Activated CD4-positive, CD25-positive, alpha-beta regulatory T cell treated with anti-CD3 and anti-CD28 coated beads, Interleukin-2, amount 50 U/mL, for 16 hours (primary cell): ENCODE measurements at regions not wholly inside any gene's neighbourhood (a gene's known extent, or its start where the extent isn't known, plus 50 kb on each side); places are given as distances from the start of the nearest gene placed in this dataset.

Experiments
- DNase-seq: peaks from one replicate; pipeline ENCODE4 v3.0.0-alpha.2; 2020; ENCODE audit warnings: low read depth, low spot score

DNA sequence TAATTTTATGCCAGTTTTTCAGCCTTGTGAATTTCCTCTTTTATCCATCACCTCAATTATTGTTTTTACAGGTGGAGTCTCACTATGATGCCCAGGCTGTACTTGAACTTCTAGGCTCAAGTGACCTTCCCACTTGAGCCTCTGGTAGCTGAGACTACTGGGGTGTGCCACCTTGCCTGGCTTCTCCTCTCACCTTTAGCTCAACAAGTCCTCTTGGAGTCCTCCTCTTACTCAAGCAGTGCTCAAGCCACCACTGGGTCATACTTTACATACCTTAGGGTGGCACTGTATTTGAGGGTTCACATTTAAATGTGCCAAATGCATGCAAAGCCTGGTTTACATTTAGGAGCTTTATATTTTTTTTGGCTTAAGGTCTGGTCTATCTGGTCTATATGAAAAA, 350.1 kb upstream of the MCTP2 start:
- DNase-seq, result no peak

DNA sequence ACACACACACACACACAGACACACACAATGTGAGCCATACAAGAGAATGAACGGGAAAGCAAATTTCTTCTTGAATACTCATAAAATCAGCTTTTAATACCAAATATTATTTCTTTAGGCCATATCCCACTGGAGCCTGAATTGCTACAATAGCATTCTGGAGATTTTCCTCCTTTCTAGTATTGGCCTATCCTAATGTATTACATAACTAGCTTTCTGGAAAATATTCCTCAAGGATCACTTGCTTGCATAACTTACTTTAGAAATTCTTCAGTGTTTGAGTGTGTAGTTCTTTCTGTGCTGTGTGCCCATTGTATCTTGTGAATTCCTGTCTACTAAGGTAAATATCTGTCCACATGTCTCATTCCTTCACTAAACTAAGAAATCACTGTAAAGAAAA, 351.0 kb upstream of the MCTP2 start:
- no peak for DNase-seq

DNA sequence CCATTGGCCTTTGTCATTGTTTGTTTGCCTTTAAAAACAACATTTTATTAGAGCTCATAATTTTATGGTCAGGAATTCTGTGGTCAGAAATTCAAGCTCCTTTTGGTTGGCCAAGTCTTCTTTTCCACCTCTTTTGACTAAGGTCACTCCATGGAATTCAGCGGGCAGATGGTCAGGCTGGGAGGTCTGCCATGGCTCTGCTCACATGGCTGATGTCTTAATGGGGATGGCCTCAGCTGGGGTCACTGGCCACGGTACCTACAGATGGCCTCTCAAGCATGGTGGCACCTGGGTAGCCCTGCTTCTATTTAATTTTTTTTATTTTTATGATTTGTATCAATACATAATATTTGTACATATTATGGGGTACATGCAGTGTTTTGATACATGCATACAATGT, 360.8 kb upstream of the MCTP2 start:
- DNase-seq, result no peak

DNA sequence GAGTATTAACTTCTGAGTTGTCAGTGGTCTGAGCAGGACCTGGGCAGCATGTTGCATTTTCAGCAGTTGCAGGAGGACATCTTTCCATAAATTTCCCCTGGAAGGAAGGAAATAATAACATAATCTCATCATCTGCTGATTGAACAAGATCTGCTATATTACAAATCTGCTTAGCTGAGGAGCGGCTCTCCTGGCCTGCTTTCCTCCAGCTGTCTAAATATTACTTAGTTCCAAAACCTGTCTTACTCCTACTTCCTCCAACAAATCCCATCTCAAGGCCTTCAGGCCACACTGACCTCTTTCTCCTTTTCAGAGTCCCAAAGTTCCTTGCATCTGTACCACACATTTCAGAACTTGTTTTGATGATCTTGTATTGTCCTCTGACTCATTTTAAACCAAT, 364.4 kb upstream of the MCTP2 start:
- DNase-seq, result no peak

DNA sequence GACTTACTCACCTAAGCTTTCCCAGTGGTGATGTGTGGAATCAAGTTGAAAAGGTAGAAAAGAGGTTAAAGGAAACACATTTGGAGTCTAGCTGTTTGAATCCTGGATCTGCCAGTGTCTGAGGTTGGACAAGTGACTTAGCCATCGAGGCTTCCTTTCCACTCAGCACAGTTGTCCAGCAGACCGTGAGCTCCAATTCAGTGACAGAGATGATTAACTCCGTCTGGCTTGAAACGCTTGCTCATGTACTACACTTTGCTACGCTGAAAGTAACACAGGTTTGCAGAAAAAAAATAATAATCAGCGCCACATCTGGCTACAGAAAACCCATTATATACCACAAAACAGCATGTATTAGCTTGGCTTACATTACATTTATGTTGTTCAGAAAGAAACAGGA, 364.9 kb upstream of the MCTP2 start:
- no peak for DNase-seq

DNA sequence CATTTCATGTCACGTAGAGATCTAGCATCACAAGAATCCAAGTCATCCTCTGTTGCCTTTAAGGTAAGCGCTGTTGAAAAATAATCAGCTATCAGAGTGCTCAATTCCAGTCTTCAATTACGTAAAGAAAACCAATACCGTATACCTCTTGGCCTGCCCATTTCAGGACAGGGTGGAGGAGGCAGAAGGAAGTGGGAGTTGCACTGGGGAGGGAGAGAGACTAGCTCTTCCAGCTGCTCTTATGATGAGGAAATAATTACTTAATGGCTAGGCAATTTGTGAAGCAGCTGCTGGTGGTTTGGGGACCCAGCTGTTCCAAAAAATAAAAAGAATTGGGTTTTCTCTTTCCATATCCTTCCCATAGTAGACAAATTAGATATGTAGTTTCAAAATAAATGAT, 365.8 kb upstream of the MCTP2 start:
- no peak for DNase-seq

DNA sequence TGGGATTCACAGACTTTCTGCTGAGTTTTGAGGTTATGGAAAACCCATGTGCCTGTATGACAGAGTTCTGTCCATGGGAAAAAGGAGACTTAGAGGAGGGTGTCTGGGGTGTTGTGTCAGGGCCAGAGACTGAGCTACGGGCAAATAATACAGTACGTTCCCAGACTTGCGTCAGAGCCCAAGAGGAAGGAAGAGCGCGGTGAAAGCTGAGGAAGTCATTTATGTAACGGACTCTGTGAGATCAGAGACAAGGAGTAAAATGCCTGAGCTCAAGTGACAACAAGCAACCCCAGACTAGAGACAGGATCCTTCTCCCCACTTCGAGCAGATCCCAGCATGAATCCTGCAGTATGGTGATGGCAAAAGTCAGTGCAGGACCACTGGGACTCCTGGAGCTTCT, 368.6 kb upstream of the MCTP2 start:
- no peak for DNase-seq

DNA sequence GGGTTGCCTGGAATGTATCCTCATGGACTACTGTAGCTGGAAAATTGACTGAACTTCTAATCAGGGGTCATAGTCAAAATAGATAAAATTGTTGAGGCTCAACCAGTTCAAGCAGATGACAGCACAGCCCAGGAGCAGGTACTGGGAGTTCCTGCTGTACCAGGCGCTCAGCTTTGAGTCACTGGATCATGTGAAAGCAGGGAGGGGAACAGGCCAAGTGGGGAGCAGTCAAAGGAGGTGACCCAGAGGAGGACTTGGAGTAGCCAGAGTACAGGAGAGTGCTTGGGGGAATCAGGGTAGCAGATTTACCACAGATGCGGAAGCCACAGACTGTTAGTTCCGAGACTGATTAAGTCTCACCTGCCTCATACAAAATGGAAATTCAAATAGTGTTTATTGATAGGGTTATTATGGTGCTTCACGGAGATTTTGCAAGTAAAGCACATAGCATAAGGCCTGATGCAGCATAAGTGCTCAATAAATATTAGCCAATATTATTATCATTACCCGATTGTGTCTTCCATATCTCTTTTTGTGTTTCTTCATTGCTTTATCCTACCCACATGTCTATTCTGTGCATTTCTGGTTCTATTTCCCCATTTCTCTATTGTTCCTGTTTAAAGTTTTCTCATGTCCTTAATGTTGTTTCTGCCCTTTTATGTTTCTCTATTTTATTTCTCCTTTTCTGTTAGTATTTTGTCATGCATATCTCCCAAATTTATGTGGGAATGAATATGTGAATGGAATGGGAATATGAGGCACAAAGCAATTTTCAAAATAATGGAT, 369.2 kb upstream of the MCTP2 start:
- no peak for DNase-seq

DNA sequence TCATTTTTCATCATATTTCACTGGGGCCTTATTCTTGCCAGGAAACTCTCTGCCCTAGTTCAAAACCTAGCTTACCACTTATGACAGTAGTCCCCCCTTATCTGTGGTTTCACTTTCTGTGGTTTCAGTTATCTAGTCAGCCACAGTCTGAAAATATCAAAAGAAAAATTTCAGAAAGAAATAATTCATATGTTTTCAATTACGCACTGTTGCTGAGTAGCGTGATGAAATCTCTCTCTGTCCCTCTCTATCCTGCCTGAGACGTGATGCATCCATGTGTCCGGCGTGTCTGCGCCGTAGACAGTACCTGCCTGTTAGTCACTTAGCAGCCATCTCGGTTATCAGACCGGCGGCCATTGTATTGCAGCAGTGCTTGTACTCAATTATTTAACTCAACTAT, 369.9 kb upstream of the MCTP2 start:
- no peak for DNase-seq

DNA sequence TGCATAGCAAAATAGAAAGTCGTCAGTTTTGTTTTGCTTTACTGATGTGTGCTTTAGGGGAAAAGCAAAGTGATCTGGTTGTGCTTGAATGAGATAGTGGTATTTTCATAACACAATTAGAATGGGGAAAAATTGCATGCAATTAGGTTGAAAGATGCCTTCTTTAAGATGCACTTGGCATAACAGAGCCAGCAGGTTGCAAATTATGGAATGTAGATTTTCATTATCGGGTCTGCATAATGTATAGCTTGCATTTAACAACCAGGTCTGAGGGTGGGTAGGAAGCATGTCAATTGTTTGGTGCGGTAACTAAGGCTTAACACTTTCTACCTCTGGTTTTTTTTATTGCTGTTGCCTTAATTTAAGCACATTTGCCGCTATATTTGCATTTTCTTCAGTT, 370.7 kb upstream of the MCTP2 start:
- DNase-seq, result no peak

DNA sequence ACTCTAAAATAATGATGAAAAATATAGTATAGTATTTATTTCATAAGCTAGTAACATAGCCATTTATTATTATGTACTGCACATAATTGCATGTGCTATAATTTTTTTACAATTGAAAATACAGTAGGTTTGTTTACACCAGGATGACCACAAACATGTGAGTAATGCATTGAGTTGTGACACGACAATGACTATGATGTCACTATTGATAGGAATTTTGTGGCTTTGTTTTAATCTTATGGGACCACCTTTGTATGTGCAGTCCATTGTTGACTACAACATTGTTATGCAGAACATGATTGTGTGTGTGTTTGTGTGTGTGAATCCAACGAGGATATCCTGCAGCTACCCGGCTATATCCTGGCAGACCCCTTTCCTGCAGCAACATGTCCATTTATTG, 372.2 kb upstream of the MCTP2 start:
- DNase-seq, result no peak

DNA sequence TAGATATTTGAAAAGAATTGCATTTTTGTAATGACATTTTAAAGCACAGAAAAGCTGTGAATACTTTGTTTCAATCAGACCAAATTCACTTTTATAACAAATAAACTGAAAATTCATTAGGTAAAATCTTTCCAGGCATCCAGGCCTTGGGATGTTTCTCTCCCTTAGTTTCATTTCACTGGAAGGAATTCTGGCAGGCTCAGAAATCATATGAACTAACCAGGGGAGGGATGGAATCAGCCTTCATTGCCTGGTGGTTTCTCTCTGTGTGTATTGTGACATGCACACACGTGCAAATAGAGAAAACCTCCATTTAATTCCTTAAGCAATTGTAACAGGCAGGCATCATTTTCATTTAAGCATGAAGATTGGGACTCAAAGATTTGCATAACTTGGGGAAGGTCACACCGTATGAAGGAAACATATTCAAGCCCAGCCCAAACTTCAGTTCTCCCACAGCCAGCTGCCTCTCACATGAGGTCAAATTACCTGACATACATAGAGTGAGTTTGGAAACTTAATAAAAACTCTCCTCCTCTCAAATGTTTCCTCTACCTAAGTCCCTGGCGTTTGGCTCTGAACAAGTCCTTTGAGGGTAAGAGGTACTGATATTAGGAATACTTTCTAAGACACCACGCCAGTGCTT, 376.1 kb upstream of the MCTP2 start:
- DNase-seq, result no peak

DNA sequence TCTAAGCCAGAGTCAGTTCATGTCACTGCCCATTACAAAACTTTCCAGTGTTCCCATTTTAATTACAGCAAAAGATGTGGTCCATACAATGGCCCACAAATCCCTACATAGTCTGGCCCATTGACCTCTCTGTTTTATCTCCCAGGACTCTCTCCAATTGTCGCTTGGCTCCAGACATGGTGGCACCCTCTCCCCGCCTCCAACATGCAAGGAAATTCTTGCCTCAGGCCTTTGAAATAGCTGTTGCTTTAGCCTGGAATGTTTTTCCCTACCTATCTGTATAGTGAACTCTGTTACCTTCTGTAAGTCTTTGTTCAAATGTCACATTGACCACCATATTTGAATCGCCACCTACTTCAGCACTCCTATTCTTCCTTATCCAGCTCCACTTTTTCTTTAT, 377.3 kb upstream of the MCTP2 start:
- DNase-seq, result no peak

DNA sequence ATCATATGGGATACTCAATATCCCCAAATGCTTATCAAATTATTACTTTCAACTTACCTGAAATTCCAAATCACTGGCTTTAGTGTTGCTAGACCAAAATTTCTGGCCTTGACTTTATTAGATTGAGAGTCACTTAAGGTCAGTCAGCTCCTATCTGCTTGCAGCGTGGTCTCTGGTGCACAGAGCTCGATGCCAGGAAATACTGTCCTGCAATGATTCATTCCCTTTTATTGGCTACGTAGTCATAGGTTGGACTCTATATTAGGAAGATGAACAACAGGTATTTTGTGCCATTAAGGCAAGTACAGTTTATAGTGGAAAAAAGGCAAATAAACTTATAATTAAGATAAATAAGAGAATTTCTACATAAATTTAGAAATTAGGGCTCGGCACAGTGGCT, 378.6 kb upstream of the MCTP2 start:
- DNase-seq, result no peak

DNA sequence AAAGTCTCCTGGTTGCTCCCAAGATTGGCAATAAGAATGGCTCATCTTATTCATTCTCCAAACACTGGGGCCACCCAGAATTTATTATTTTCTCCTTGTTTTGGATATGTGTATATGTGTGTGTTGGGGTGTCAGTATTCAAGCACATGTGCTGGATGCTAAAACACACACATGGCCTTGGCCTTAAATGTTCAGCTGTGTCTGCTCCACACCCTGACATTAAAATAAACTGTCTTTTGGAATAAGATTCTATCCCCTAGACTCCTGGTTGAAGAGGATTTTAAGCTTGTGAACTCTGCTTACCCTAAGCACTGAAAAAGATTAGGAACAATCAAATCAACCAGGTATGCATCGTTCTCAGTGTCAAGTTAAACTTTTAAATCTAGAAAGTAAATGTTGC, 382.9 kb upstream of the MCTP2 start:
- no peak for DNase-seq

DNA sequence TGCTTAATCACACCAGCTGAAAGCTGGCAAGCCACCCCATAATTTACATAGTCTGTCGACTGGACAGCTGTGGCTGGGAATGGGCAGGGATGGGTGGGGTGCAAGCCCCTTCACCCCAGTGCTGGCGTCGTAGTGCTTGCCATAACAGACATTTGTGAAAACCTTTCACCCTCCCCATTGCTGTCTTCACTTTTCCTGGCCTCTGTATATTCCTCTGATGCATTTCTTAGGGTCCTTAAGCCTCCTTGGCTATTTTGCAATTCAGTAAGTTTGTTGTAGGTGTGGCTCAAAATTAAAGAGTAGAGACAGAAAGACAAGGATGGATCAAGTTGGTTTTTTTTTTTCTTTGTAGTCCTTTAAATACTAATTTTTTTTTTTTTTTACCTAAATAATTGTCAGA, 383.3 kb upstream of the MCTP2 start:
- DNase-seq, result no peak

DNA sequence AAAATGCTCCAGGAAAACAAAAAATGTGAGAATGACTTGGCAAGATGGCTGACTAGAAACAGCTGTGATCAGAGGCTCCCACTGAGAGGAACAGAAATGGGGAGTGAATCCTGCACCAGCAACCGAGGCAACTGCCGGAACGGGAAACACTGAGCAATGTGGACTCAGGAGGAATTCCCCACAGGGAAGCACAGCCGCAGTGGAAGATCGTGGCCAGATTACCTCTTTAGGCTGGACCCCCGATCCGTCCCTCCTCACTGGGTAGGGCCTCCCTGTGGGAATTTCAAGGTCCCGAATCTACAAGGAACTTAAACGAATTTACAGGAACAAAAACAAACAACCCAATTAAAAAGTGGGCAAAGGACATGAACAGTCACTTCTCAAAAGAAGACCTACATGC, 385.2 kb upstream of the MCTP2 start:
- no peak for DNase-seq

DNA sequence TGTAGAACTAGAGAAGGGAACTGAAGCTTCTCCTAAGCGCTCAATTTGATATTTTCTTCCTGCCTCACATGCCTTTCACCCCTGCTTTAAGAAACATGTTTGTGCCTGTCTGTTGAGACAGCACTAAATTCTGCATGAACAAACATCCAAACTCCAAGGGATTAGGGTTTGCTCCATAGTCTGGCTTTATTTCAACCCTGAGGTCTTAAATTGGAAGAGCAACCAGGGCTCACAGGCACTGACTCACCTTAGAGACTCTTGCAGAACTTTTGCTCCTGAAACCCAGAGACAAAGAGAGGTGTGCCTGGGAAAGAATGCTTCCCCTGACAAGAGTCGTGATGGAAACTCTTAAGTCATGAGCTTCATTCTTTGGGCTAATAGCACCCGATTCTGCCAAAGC, 393.9 kb upstream of the MCTP2 start:
- no peak for DNase-seq

DNA sequence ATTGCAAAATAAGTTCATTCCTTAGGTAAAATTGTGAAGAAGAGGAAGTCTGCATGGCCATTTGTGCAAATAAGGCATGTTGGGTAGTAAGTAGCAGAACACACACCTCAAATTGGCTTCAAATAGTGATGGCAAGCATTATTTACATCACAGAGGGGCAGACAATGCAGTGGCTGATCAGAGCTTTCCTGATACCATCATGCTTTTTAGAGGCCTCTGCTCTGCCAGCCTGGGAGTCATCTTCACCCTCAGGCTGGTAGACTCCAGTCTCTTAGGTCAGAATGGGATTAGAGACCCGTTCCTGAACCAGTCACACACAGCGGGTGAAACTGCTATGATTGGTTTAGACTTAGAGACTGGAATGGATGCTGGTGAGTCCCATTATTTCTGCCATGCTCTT, 396.0 kb upstream of the MCTP2 start:
- DNase-seq, result no peak

DNA sequence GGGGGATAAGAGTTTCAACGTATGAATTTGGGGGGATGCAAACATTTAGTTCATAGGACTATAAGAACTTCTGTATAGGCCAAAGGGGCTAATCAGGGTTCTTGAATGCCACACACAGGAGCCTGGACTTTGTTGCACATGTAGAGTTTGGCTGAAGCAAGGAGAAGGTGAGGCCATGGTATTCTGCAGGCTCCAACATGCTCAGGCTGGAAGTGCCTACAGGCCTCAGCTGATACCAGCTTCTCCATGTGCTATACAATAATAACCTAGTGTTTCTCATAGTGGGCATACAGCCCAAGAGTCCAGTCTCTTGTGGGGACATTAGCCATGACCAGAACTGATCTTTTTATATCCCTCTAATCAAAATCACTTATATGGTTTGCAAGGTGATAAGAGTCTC, 399.7 kb upstream of the MCTP2 start:
- DNase-seq, result no peak

DNA sequence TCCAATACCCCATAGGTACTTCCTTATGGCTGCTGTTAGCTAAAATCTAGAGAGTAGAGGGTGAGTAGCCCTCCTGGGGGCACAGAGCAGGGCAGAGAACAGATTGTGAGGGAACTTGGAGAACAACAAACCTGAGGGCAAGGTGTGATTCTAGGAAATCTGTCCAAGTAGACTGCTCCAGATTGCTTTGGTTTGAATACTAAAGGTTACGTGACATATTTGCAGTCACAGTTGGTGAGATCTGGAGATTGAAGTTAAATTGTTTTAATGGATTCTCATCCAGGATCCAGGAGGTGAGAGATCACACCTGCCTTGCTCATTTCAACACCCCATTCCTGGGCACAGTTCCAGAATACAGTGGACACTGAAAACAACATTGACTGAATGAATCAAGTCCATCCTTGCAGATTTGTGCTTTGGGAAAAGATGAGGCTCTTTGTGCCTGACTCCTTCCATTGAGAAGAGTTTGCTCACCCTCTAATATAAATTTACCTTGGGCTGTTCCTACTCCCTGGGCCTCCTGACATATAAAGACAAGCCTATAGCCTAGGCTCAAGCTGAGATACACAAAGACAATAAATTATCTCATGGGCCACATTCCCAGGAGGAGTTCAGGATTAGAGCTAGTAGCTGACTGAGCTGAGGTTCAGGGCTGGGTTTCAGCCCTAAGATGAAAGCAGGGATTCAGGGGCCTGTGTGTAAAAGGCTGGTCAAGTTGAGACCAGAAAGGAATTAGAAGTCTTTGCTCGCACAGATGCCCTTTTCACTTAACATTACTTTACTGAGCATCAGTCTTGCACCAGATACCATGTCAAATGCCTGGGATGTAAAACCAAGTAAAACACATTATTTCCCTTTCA, 400.9 kb upstream of the MCTP2 start:
- no peak for DNase-seq

DNA sequence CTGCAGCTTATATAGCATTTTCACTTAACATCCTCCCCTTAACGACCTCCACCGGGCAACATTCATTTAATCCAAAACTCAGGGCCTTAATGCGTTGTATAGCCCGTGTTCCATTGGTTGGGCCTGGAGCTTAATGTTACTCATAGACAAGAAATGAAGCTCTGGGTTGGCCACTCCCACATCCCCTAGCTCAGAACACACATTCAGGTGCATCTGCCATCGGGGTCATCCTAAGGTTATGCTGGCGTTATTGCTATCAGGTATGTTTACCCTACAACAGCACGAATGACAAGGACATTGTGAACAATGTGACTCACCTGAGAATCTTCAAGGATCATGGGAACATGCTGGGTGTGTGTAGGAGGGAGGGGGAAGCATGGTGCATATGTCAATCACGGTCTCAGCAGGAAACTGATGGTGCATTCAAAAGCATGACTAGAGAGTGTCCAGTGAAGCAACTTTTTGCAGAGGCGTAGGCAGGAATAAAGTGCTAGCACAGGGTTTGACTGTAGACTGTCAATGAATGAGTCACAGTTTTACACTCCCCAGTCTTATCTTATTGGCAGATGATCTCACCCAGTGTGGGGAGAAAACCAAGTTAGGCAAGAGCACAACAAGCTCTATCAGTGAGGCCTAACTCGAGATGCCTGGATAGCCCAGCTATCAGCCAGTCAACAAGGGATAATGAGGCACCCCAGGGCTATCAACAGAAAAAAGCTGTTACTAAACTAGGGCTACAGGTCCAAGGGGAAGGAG, 402.1 kb upstream of the MCTP2 start:
- DNase-seq, result no peak
